ENCODE measurements at regions not wholly inside any gene's neighbourhood (a gene's known extent, or its start where the extent isn't known, plus 50 kb on each side); places are given as distances from the start of the nearest gene placed in this dataset.

- Histone ChIP-seq H3K4me1 (ENCODE audit: control insufficient read depth in 3 of 3, insufficient read depth in 3 of 3, low read length in 3 of 3) (peaks cover 0 to 2% (median 0%) of the 10 kb centered on the region in 3 donors), H3K4me3 (ENCODE audit: low read length in 3 of 3) (no peak overlapping the region), H3K9me3 (ENCODE audit: control insufficient read depth in 3 of 3, low read length in 3 of 3) (peaks cover 0 to 2% (median 0%) of the 10 kb centered on the region in 3 donors), H3K27ac (ENCODE audit: low read depth, low read length) (no peak overlapping the region), H3K27me3 (ENCODE audit: control insufficient read depth in 3 of 3, insufficient read depth in 3 of 3, low read length in 3 of 3) (peaks cover 0 to 7% (median 4%) of the 10 kb centered on the region in 3 donors), H3K36me3 (ENCODE audit: control insufficient read depth in 3 of 3, insufficient read depth in 3 of 3, low read length in 3 of 3) (no peaks in the 10 kb centered on the region), H3K9ac (ENCODE audit: low read depth in 1 of 3, low read length in 3 of 3) (no peak overlapping the region)
Observed at GRCh38 chr10:128739930-128740329, 613.7 kb upstream of the MKI67 start.

GRCh38 chr10:128741180-128741579, 615.0 kb upstream of the MKI67 start:
- peaks cover 0 to 2% (median 0%) of the 10 kb centered on the region in 3 donors for H3K9me3 ChIP-seq (ENCODE audit: control insufficient read depth in 3 of 3, low read length in 3 of 3)
- no peak overlapping the region for H3K27ac ChIP-seq (ENCODE audit: low read depth, low read length)
- peaks cover 0 to 10% (median 4%) of the 10 kb centered on the region in 3 donors for H3K27me3 ChIP-seq (ENCODE audit: control insufficient read depth in 3 of 3, insufficient read depth in 3 of 3, low read length in 3 of 3)
- no peak overlapping the region for H3K9ac ChIP-seq (ENCODE audit: low read depth in 1 of 3, low read length in 3 of 3)
- peaks cover 0 to 2% (median 0%) of the 10 kb centered on the region in 3 donors for H3K4me1 ChIP-seq (ENCODE audit: control insufficient read depth in 3 of 3, insufficient read depth in 3 of 3, low read length in 3 of 3)
- no peak overlapping the region for H3K4me3 ChIP-seq (ENCODE audit: low read length in 3 of 3)
- no peaks in the 10 kb centered on the region for H3K36me3 ChIP-seq (ENCODE audit: control insufficient read depth in 3 of 3, insufficient read depth in 3 of 3, low read length in 3 of 3)

DNA sequence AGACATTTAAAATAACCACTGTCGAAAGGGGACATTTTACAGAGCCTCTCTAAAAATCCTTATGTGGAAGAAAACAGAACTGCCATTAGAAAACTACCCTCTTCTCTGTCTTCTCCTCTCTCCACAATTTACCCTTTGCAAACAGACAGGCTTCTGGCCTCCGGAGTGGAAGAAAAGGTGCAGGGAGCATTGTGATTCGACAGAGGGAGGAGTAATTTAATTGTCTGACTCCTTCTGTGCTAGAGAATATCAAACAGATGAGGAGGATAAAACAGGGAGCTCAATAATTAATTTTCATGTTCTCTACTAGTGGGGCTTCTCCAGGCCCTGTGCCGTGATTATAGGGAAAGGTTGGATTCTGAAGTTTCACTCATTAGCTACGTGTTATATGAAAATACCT, 615.5 kb upstream of the MKI67 start:
- Histone ChIP-seq H3K9me3 (ENCODE audit: control insufficient read depth in 3 of 3, low read length in 3 of 3) (peaks cover 0 to 2% (median 0%) of the 10 kb centered on the region in 3 donors), H3K4me1 (ENCODE audit: control insufficient read depth in 3 of 3, insufficient read depth in 3 of 3, low read length in 3 of 3) (peaks cover 0 to 2% (median 0%) of the 10 kb centered on the region in 3 donors), H3K27ac (ENCODE audit: low read depth, low read length) (no peak overlapping the region), H3K4me3 (ENCODE audit: low read length in 3 of 3) (no peak overlapping the region), H3K36me3 (ENCODE audit: control insufficient read depth in 3 of 3, insufficient read depth in 3 of 3, low read length in 3 of 3) (no peaks in the 10 kb centered on the region), H3K27me3 (ENCODE audit: control insufficient read depth in 3 of 3, insufficient read depth in 3 of 3, low read length in 3 of 3) (peaks cover 0 to 9% (median 4%) of the 10 kb centered on the region in 3 donors), H3K9ac (ENCODE audit: low read depth in 1 of 3, low read length in 3 of 3) (no peak overlapping the region)

- peaks cover 0 to 2% (median 0%) of the 10 kb centered on the region in 3 donors for H3K4me1 ChIP-seq (ENCODE audit: control insufficient read depth in 3 of 3, insufficient read depth in 3 of 3, low read length in 3 of 3)
- no peak overlapping the region for H3K9ac ChIP-seq (ENCODE audit: low read depth in 1 of 3, low read length in 3 of 3)
- no peaks in the 10 kb centered on the region for H3K36me3 ChIP-seq (ENCODE audit: control insufficient read depth in 3 of 3, insufficient read depth in 3 of 3, low read length in 3 of 3)
- H3K4me3 ChIP-seq (ENCODE audit: low read length in 3 of 3), result no peak overlapping the region
- no peak overlapping the region for H3K27ac ChIP-seq (ENCODE audit: low read depth, low read length)
- H3K9me3 ChIP-seq (ENCODE audit: control insufficient read depth in 3 of 3, low read length in 3 of 3), result no peaks in the 10 kb centered on the region
- H3K27me3 ChIP-seq (ENCODE audit: control insufficient read depth in 3 of 3, insufficient read depth in 3 of 3, low read length in 3 of 3), result peaks cover 0 to 9% (median 4%) of the 10 kb centered on the region in 3 donors
Observed at GRCh38 chr10:128744092-128744491, 617.9 kb upstream of the MKI67 start.

- H3K27me3 ChIP-seq (ENCODE audit: control insufficient read depth in 3 of 3, insufficient read depth in 3 of 3, low read length in 3 of 3), result peaks cover 0 to 14% (median 4%) of the 10 kb centered on the region in 3 donors
- no peak overlapping the region for H3K9ac ChIP-seq (ENCODE audit: low read depth in 1 of 3, low read length in 3 of 3)
- H3K9me3 ChIP-seq (ENCODE audit: control insufficient read depth in 3 of 3, low read length in 3 of 3), result no peaks in the 10 kb centered on the region
- H3K4me1 ChIP-seq (ENCODE audit: control insufficient read depth in 3 of 3, insufficient read depth in 3 of 3, low read length in 3 of 3), result peaks cover 0 to 2% (median 0%) of the 10 kb centered on the region in 3 donors
- H3K36me3 ChIP-seq (ENCODE audit: control insufficient read depth in 3 of 3, insufficient read depth in 3 of 3, low read length in 3 of 3), result no peaks in the 10 kb centered on the region
- no peak overlapping the region for H3K27ac ChIP-seq (ENCODE audit: low read depth, low read length)
- H3K4me3 ChIP-seq (ENCODE audit: low read length in 3 of 3), result no peak overlapping the region
Observed at GRCh38 chr10:128744811-128745305, 618.6 kb upstream of the MKI67 start.

DNA sequence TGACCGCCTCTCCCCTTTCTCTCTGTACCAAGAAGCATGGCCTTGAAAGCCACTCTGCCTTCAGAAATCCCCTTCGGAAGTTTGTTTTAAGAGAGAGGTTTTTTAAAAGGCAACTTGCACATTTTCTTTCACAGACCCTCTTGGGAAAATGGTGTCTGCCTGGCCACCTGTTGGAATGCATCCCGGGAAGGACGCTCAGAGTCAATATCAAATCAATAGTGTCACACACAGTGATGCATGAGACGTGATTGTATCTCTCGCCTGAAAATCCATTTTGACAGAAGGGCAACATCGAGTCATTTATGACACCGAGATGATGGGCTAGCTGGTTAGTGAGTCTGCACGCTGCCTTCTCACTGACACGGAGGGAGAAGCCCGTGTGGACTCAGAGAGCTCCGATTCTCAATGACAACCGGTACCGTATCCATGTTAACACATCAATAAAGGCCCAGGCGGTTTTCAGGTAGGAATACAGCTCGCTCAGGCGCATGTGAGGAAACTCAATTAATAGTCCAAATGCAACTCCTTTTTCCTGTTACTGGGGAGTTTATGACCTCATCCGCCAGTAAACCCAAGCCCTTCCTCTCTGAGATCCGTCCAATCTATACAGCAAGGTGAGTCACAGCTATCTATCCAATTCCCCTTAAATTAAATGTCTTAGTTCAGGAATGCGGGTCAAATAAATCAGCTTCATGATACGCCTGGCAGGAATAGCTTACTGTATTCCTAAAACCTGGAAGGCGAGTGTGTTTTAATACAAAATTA, 621.5 kb upstream of the MKI67 start:
- Histone ChIP-seq H3K9me3 (ENCODE audit: control insufficient read depth in 3 of 3, low read length in 3 of 3) (no peaks in the 10 kb centered on the region), H3K27ac (ENCODE audit: low read depth, low read length) (no peak overlapping the region), H3K4me3 (ENCODE audit: low read length in 3 of 3) (no peak overlapping the region), H3K36me3 (ENCODE audit: control insufficient read depth in 3 of 3, insufficient read depth in 3 of 3, low read length in 3 of 3) (no peaks in the 10 kb centered on the region), H3K9ac (ENCODE audit: low read depth in 1 of 3, low read length in 3 of 3) (no peak overlapping the region), H3K27me3 (ENCODE audit: control insufficient read depth in 3 of 3, insufficient read depth in 3 of 3, low read length in 3 of 3) (peaks cover 0 to 11% (median 0%) of the 10 kb centered on the region in 3 donors), H3K4me1 (ENCODE audit: control insufficient read depth in 3 of 3, insufficient read depth in 3 of 3, low read length in 3 of 3) (no peaks in the 10 kb centered on the region)

GRCh38 chr10:128751284-128751683, 625.1 kb upstream of the MKI67 start:
- H3K4me3 ChIP-seq (ENCODE audit: low read length in 3 of 3), result no peak overlapping the region
- H3K27me3 ChIP-seq (ENCODE audit: control insufficient read depth in 3 of 3, insufficient read depth in 3 of 3, low read length in 3 of 3), result peaks cover 0 to 5% (median 0%) of the 10 kb centered on the region in 3 donors

DNA sequence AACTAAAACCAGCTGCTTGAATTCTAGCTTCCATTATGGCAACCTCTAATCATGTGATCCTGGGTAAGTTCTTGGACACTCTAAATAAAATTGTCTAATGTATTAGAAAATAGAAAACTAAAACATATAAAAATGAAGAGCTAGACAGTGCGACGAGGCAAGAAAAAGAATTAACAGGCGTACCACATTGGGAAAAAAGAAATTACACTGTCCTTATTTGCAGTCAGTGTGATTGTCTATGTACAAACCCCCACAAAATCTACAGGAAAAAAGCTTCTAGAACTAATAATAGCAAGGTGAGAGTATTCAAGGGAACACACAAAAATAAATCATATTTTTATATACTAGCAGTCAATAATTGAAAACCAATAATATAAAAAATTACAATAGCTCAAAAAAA, 625.6 kb upstream of the MKI67 start:
- no peak overlapping the region for H3K27ac ChIP-seq (ENCODE audit: low read depth, low read length)
- H3K4me1 ChIP-seq (ENCODE audit: control insufficient read depth in 3 of 3, insufficient read depth in 3 of 3, low read length in 3 of 3), result no peaks in the 10 kb centered on the region
- H3K9me3 ChIP-seq (ENCODE audit: control insufficient read depth in 3 of 3, low read length in 3 of 3), result no peaks in the 10 kb centered on the region
- no peak overlapping the region for H3K9ac ChIP-seq (ENCODE audit: low read depth in 1 of 3, low read length in 3 of 3)
- peaks cover 0 to 5% (median 0%) of the 10 kb centered on the region in 3 donors for H3K27me3 ChIP-seq (ENCODE audit: control insufficient read depth in 3 of 3, insufficient read depth in 3 of 3, low read length in 3 of 3)
- H3K36me3 ChIP-seq (ENCODE audit: control insufficient read depth in 3 of 3, insufficient read depth in 3 of 3, low read length in 3 of 3), result no peaks in the 10 kb centered on the region
- H3K4me3 ChIP-seq (ENCODE audit: low read length in 3 of 3), result no peak overlapping the region

More at GRCh38 chr10:128751284-128751683, 625.1 kb upstream of the MKI67 start:
- no peaks in the 10 kb centered on the region for H3K4me1 ChIP-seq (ENCODE audit: control insufficient read depth in 3 of 3, insufficient read depth in 3 of 3, low read length in 3 of 3)
- H3K9ac ChIP-seq (ENCODE audit: low read depth in 1 of 3, low read length in 3 of 3), result no peak overlapping the region
- no peaks in the 10 kb centered on the region for H3K36me3 ChIP-seq (ENCODE audit: control insufficient read depth in 3 of 3, insufficient read depth in 3 of 3, low read length in 3 of 3)
- no peak overlapping the region for H3K27ac ChIP-seq (ENCODE audit: low read depth, low read length)
- H3K9me3 ChIP-seq (ENCODE audit: control insufficient read depth in 3 of 3, low read length in 3 of 3), result no peaks in the 10 kb centered on the region

DNA sequence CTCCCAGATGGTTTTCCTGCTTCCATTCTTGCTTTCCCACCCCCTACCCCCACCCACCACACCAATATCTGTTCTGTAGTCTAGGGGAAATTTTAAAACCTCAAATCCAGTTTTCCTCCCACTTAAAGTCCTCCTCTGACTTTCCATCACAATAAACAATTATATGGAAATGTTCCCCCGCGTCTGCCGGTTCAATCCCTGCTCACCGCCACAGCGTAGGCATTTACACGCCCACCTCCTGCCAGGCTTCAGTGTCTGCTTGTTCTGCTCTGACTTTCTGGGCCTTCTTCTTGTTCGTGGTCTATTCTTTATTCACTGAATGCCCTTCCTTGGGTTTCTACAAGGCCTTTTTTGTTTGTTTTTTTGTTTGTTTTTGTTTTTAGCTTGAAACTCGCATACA, 633.0 kb upstream of the MKI67 start:
- no peak overlapping the region for H3K4me3 ChIP-seq (ENCODE audit: low read length in 3 of 3)
- H3K9me3 ChIP-seq (ENCODE audit: control insufficient read depth in 3 of 3, low read length in 3 of 3), result no peaks in the 10 kb centered on the region
- no peaks in the 10 kb centered on the region for H3K4me1 ChIP-seq (ENCODE audit: control insufficient read depth in 3 of 3, insufficient read depth in 3 of 3, low read length in 3 of 3)
- peaks cover 0 to 6% (median 0%) of the 10 kb centered on the region in 3 donors for H3K27me3 ChIP-seq (ENCODE audit: control insufficient read depth in 3 of 3, insufficient read depth in 3 of 3, low read length in 3 of 3)
- no peak overlapping the region for H3K27ac ChIP-seq (ENCODE audit: low read depth, low read length)
- no peak overlapping the region for H3K9ac ChIP-seq (ENCODE audit: low read depth in 1 of 3, low read length in 3 of 3)
- no peaks in the 10 kb centered on the region for H3K36me3 ChIP-seq (ENCODE audit: control insufficient read depth in 3 of 3, insufficient read depth in 3 of 3, low read length in 3 of 3)

DNA sequence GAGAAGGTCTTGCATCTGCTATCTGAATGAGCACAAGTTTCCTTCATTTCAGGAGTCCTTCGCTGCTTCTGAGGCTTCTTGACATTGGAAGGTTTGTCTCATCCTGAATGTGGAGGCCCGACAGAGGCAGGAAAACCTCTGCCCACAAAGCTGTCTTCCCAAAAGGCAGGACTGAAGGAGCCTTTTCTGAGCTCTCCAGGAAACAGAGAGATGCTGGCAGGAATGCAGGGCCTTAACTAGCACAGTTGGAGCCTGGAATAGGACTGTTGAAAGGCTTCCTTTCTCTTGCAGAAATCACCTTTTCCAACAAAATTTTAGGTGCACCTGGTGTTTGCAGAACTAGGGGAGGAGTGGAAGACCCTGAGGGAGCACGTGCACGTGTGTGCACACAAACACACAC, 637.4 kb upstream of the MKI67 start:
- Histone ChIP-seq H3K27ac (ENCODE audit: low read depth, low read length) (no peak overlapping the region), H3K9me3 (ENCODE audit: control insufficient read depth in 3 of 3, low read length in 3 of 3) (no peaks in the 10 kb centered on the region), H3K4me1 (ENCODE audit: control insufficient read depth in 3 of 3, insufficient read depth in 3 of 3, low read length in 3 of 3) (no peaks in the 10 kb centered on the region), H3K36me3 (ENCODE audit: control insufficient read depth in 3 of 3, insufficient read depth in 3 of 3, low read length in 3 of 3) (no peaks in the 10 kb centered on the region), H3K4me3 (ENCODE audit: low read length in 3 of 3) (no peak overlapping the region), H3K9ac (ENCODE audit: low read depth in 1 of 3, low read length in 3 of 3) (no peak overlapping the region), H3K27me3 (ENCODE audit: control insufficient read depth in 3 of 3, insufficient read depth in 3 of 3, low read length in 3 of 3) (peaks cover 0 to 6% (median 0%) of the 10 kb centered on the region in 3 donors)

Measured in skeletal muscle tissue (tissue), 3 donors.